ENCODE measurements at regions not wholly inside any gene's neighbourhood (a gene's known extent, or its start where the extent isn't known, plus 50 kb on each side); places are given as distances from the start of the nearest gene placed in this dataset.

GRCh38 chr12:91418221-91419090, 235.8 kb upstream of the DCN start:
- no peak for DNase-seq

- no peak for DNase-seq
Observed at GRCh38 chr12:91417650-91418049, 235.0 kb upstream of the DCN start.

GRCh38 chr12:91414636-91415035, 232.0 kb upstream of the DCN start:
- DNase-seq = no peak

- DNase-seq = no peak
Observed at GRCh38 chr12:91413581-91414546, 231.2 kb upstream of the DCN start.

GRCh38 chr12:91406920-91407341, 224.3 kb upstream of the DCN start:
- DNase-seq = no peak

- no peak for DNase-seq
Observed at GRCh38 chr12:91404441-91404840, 221.8 kb upstream of the DCN start.

- no peak for DNase-seq
Observed at GRCh38 chr12:91401190-91401589, 218.6 kb upstream of the DCN start.

GRCh38 chr12:91400271-91400670, 217.7 kb upstream of the DCN start:
- no peak for DNase-seq

- DNase-seq = no peak
Observed at GRCh38 chr12:91397866-91398532, 215.4 kb upstream of the DCN start.

GRCh38 chr12:91396293-91396692, 213.7 kb upstream of the DCN start:
- no peak for DNase-seq

GRCh38 chr12:91395628-91396135, 213.1 kb upstream of the DCN start:
- no peak for DNase-seq

- no peak for DNase-seq
Observed at GRCh38 chr12:91394903-91395302, 212.3 kb upstream of the DCN start.

GRCh38 chr12:91388573-91388972, 206.0 kb upstream of the DCN start:
- DNase-seq = no peak

- no peak for DNase-seq
Observed at GRCh38 chr12:91387461-91388134, 205.0 kb upstream of the DCN start.

- DNase-seq = no peak
Observed at GRCh38 chr12:91384806-91385205, 202.2 kb upstream of the DCN start.

GRCh38 chr12:91384366-91384765, 201.7 kb upstream of the DCN start:
- DNase-seq = no peak

- no peak for DNase-seq
Observed at GRCh38 chr12:91383099-91383498, 200.5 kb upstream of the DCN start.

GRCh38 chr12:91382081-91382543, 199.5 kb upstream of the DCN start:
- peak; percentile 93 for DNase-seq

GRCh38 chr12:91381309-91381804, 198.7 kb upstream of the DCN start:
- no peak for DNase-seq

GRCh38 chr12:91380631-91381030, 198.0 kb upstream of the DCN start:
- no peak for DNase-seq

- no peak for DNase-seq
Observed at GRCh38 chr12:91379051-91379775, 196.6 kb upstream of the DCN start.

Data from activated T-cell treated with anti-CD3 and anti-CD28 coated beads for 4 hours (primary cell).